GM12878 (cell line): ENCODE measurements at regions not wholly inside any gene's neighbourhood (a gene's known extent, or its start where the extent isn't known, plus 50 kb on each side); places are given as distances from the start of the nearest gene placed in this dataset.

Experiments
- ATAC-seq: fragments of 200-7000 bp; cut with Tn5 transposase; 3 replicates; pipeline ENCODE4 v1.9.1; 2020; ENCODE audit warnings: mild to moderate bottlenecking, moderate library complexity
- BruUV-seq: library from RNA; stranded (reverse); fragments of 400-500 nt; replicated peaks from 2 replicates; lab custom pipeline; 2021; lab: Mats Ljungman, UMichigan
- CTCF ChIA-PET: fragments of 300-600 bp; sonication (Branson Sonifier 250); formaldehyde crosslinking; extraction: SDS; loops from one replicate; lab custom pipeline; 2021; ENCODE audit warnings: inconsistent platforms; lab: Yijun Ruan, JAX
- POLR2A ChIA-PET: fragments of 350-600 bp; formaldehyde crosslinking; extraction: SDS; loops from one replicate; lab custom pipeline; 2021; ENCODE audit warnings: inconsistent platforms; lab: Charles Lee
- RAD21 ChIA-PET: fragments of 300-600 bp; sonication (Branson Sonifier 250); formaldehyde crosslinking; loops from one replicate; lab custom pipeline; 2023; ENCODE audit warnings: antibody characterized with exemption; ENCODE audit not compliant: unreplicated experiment; lab: Charles Lee
- SMC1A ChIA-PET: fragments of 300-600 bp; sonication (Branson Sonifier 250); formaldehyde crosslinking; loops from one replicate; lab custom pipeline; 2023; ENCODE audit not compliant: unreplicated experiment, uncharacterized antibody; lab: Charles Lee
- DNase-seq: peaks from one replicate; pipeline ENCODE4 v3.0.0-alpha.2; 2011; ENCODE audit warnings: low read depth, low spot score
- FAIRE-seq: peaks from 3 replicates; lab custom pipeline; 2011; peaks lifted over from hg19 to GRCh38; lab: Jason Lieb, UNC
- H2AFZ ChIP-seq: 2 replicates; pipeline ENCODE4 v1.6.0; 2011; ENCODE audit warnings: low read depth, low read length, control low read depth; ENCODE audit not compliant: control insufficient read depth
- H3K27ac ChIP-seq: 2 replicates; pipeline ENCODE4 v1.5.1; 2011; ENCODE audit warnings: control low read depth; ENCODE audit not compliant: control insufficient read depth, insufficient read depth
- H3K27me3 ChIP-seq, 2 experiments: replicated peaks in 1 of 2; 2 replicates each; pipeline versions ENCODE4 v1.6.0 to v1.6.1; 2011; ENCODE audit warnings: low read length in 1 of 2; ENCODE audit not compliant: control insufficient read depth in 2 of 2, insufficient read depth in 2 of 2
- H3K36me3 ChIP-seq, 2 experiments: 2 replicates each; pipeline ENCODE4 v1.5.1; 2011; ENCODE audit warnings: low read length in 1 of 2; ENCODE audit not compliant: control insufficient read depth in 2 of 2, insufficient read depth in 2 of 2
- H3K4me1 ChIP-seq: 2 replicates; pipeline ENCODE4 v1.6.1; 2011; ENCODE audit warnings: mild to moderate bottlenecking, low read length, moderate library complexity, mixed read lengths; ENCODE audit not compliant: control insufficient read depth, insufficient read depth
- H3K4me2 ChIP-seq: 2 replicates; pipeline ENCODE4 v1.6.0; 2011; ENCODE audit warnings: control low read depth; ENCODE audit not compliant: control insufficient read depth, insufficient read depth
- H3K4me3 ChIP-seq: fragments of 200-600 bp; sonication (generic); 2 replicates; pipeline ENCODE4 v1.5.1; 2016
- H3K79me2 ChIP-seq: 2 replicates; pipeline ENCODE4 v1.6.0; 2011; ENCODE audit warnings: low read length; ENCODE audit not compliant: control insufficient read depth, insufficient read depth
- H3K9ac ChIP-seq: 2 replicates; pipeline ENCODE4 v1.8.0; 2011; ENCODE audit warnings: low read length, control low read depth, mixed read lengths; ENCODE audit not compliant: control insufficient read depth, insufficient read depth
- H3K9me3 ChIP-seq: replicated peaks from 3 replicates; pipeline ENCODE4 v1.5.1; 2011; ENCODE audit warnings: mild to moderate bottlenecking, low read length; ENCODE audit not compliant: control insufficient read depth, insufficient read depth
- H4K20me1 ChIP-seq: 2 replicates; pipeline ENCODE4 v1.6.0; 2011; ENCODE audit not compliant: control insufficient read depth, insufficient read depth
- ASH2L ChIP-seq: fragments of 300-600, 200-600 bp; sonication (generic); IDR thresholded peaks from 2 replicates; pipeline ENCODE4 v1.6.1; 2017; ENCODE audit warnings: low read depth, mild to moderate bottlenecking, borderline replicate concordance
- BHLHE40 ChIP-seq, 2 experiments: fragments of 450-650 bp in 1 of 2; IDR thresholded peaks; 2 replicates each; pipeline ENCODE4 v1.6.1; 2011 to 2017; ENCODE audit warnings: low read depth in 2 of 2, borderline replicate concordance in 1 of 2, improper control_type of control experiment in 1 of 2, low read length in 1 of 2, mild to moderate bottlenecking in 1 of 2
- CREB1 ChIP-seq: IDR thresholded peaks from 2 replicates; pipeline ENCODE4 v1.6.1; 2012; ENCODE audit warnings: low read depth, mild to moderate bottlenecking, inconsistent platforms
- FOXM1 ChIP-seq: IDR thresholded peaks from 2 replicates; pipeline ENCODE4 v1.6.1; 2012; ENCODE audit warnings: low read depth, mild to moderate bottlenecking, inconsistent platforms, low read length, moderate library complexity
- HDGF ChIP-seq: fragments of 450-650 bp; IDR thresholded peaks from 2 replicates; pipeline ENCODE4 v1.6.1; 2016; ENCODE audit warnings: antibody characterized with exemption
- RBBP5 ChIP-seq: fragments of 200-600 bp; sonication (generic); conservative IDR thresholded peaks from 2 replicates; pipeline ENCODE4 v1.6.1; 2016
- SIX5 ChIP-seq: IDR thresholded peaks from 2 replicates; pipeline ENCODE4 v1.6.1; 2011; ENCODE audit warnings: mild to moderate bottlenecking, low read depth, low read length, moderate library complexity; ENCODE audit not compliant: severe bottlenecking
- SUPT20H ChIP-seq: IDR thresholded peaks from 2 replicates; pipeline ENCODE4 v1.6.1; 2011; ENCODE audit warnings: low read depth, mild to moderate bottlenecking, low read length, moderate library complexity, borderline replicate concordance; ENCODE audit not compliant: control insufficient read depth
- SUZ12 ChIP-seq: fragments of 200-600 bp; sonication (generic); IDR thresholded peaks from one replicate; pipeline ENCODE4 v1.6.1; 2018; ENCODE audit warnings: antibody characterized with exemption, mild to moderate bottlenecking; ENCODE audit not compliant: unreplicated experiment
- TAF1 ChIP-seq: IDR thresholded peaks from 2 replicates; pipeline ENCODE4 v1.6.1; 2011; ENCODE audit warnings: mild to moderate bottlenecking, low read depth, low read length, borderline replicate concordance
- WGBS: methylation state at CpG from one replicate; pipeline ENCODE4 v1.1.6; 2016; ENCODE audit warnings: low lambda C conversion rate; ENCODE audit not compliant: insufficient replicate concordance, insufficient coverage; ENCODE audit errors: missing lambda C conversion rate; 5-methylcytosine and 5-hydroxymethylcytosine counted together
- in situ Hi-C: fragments of 300-500 bp; cut with MboI; formaldehyde crosslinking; loops from 9 replicates; pipeline ENCODE4 v1.14.3; 2018; ENCODE audit warnings: mixed read lengths
- intact Hi-C: fragments of 100-400 bp; cut with micrococcal nuclease; formaldehyde crosslinking; loops from one replicate; pipeline ENCODE4 v1.14.2; 2022; ENCODE audit not compliant: unreplicated experiment
- TF ChIP-seq, protein P1 (sequence below): IDR thresholded peaks from 2 replicates; pipeline ENCODE4 v1.6.1; 2011; ENCODE audit warnings: low read depth, mild to moderate bottlenecking, low read length, moderate library complexity, borderline replicate concordance; ENCODE audit errors: extremely low read depth
- TF ChIP-seq, protein P2 (sequence below): fragments of 450-650 bp; IDR thresholded peaks from 2 replicates; pipeline ENCODE4 v1.6.1; 2016; ENCODE audit warnings: mild to moderate bottlenecking
- TF ChIP-seq, protein P3 (sequence below): fragments of 450-650 bp; IDR thresholded peaks from 2 replicates; pipeline ENCODE4 v1.6.1; 2018; ENCODE audit warnings: borderline replicate concordance, mild to moderate bottlenecking; ENCODE audit not compliant: partially characterized antibody
- TF ChIP-seq, protein P4 (sequence below): fragments of 450-650 bp; IDR thresholded peaks from 2 replicates; pipeline ENCODE4 v1.6.1; 2017; ENCODE audit warnings: mild to moderate bottlenecking
- TF ChIP-seq, protein P5 (sequence below): IDR thresholded peaks from 2 replicates; pipeline ENCODE4 v1.6.1; 2011; ENCODE audit warnings: low read depth, low read length, improper control_type of control experiment, borderline replicate concordance

DNA sequence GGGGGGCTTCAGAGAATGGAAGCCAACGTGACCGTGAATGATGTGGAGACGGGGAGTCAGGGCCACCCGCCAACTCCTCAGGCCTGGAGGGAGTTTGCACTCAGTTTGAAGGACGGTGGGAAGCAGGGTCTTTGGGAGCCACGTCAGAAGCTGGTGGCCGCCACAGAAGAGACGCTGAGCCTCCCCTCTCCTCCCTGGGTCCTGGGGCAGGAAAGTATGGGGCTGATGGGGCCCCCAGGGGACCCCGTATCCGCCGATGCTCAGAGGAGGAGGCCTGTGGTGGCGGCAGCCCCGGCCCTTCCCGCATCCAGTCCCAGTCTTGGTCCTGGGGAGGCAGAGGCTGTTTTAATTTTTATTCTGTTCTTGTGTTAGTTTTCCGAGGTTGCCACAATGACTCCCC, 188.6 kb upstream of the C1orf174 start:
- Histone ChIP-seq H3K4me1 (no peaks in the 10 kb centered on the region), H3K79me2 (no peaks in the 10 kb centered on the region), H2AFZ (no peak overlapping the region), H3K27me3 (no peaks in the 10 kb centered on the region), H3K27ac (no peak overlapping the region), H3K9ac (no peak overlapping the region), H3K4me3 (no peak overlapping the region), H3K4me2 (no peak overlapping the region), H3K9me3 (peaks cover 1% of the 10 kb centered on the region; the same call in 2 of the 3 replicates), H3K36me3 (no peaks in the 10 kb centered on the region), H4K20me1 (no peaks in the 10 kb centered on the region)
- CTCF ChIA-PET: no interaction called here
- WGBS: 11% methylated on average over 9 of the region's 15 CpGs
- TF ChIP-seq RBBP5 (no peak), SUPT20H (no peak), SIX5 (no peak), TAF1 (no peak), CREB1 (no peak), HDGF (no peak), BHLHE40 (IDR thresholded peaks at IDR 0.05; ENCODE audit: borderline replicate concordance in 1 of 2, low read depth in 2 of 2, low read length in 1 of 2) (no peak), SUZ12 (no peak), FOXM1 (no peak), ASH2L (no peak)
- TF ChIP-seq, protein P1, sequence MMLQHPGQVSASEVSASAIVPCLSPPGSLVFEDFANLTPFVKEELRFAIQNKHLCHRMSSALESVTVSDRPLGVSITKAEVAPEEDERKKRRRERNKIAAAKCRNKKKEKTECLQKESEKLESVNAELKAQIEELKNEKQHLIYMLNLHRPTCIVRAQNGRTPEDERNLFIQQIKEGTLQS: no peak
- TF ChIP-seq, protein P2, sequence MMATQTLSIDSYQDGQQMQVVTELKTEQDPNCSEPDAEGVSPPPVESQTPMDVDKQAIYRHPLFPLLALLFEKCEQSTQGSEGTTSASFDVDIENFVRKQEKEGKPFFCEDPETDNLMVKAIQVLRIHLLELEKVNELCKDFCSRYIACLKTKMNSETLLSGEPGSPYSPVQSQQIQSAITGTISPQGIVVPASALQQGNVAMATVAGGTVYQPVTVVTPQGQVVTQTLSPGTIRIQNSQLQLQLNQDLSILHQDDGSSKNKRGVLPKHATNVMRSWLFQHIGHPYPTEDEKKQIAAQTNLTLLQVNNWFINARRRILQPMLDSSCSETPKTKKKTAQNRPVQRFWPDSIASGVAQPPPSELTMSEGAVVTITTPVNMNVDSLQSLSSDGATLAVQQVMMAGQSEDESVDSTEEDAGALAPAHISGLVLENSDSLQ: no peak
- TF ChIP-seq, protein P3, sequence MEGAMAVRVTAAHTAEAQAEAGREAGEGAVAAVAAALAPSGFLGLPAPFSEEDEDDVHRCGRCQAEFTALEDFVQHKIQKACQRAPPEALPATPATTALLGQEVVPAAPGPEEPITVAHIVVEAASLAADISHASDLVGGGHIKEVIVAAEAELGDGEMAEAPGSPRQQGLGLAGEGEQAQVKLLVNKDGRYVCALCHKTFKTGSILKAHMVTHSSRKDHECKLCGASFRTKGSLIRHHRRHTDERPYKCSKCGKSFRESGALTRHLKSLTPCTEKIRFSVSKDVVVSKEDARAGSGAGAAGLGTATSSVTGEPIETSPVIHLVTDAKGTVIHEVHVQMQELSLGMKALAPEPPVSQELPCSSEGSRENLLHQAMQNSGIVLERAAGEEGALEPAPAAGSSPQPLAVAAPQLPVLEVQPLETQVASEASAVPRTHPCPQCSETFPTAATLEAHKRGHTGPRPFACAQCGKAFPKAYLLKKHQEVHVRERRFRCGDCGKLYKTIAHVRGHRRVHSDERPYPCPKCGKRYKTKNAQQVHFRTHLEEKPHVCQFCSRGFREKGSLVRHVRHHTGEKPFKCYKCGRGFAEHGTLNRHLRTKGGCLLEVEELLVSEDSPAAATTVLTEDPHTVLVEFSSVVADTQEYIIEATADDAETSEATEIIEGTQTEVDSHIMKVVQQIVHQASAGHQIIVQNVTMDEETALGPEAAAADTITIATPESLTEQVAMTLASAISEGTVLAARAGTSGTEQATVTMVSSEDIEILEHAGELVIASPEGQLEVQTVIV: no peak
- TF ChIP-seq, protein P4, sequence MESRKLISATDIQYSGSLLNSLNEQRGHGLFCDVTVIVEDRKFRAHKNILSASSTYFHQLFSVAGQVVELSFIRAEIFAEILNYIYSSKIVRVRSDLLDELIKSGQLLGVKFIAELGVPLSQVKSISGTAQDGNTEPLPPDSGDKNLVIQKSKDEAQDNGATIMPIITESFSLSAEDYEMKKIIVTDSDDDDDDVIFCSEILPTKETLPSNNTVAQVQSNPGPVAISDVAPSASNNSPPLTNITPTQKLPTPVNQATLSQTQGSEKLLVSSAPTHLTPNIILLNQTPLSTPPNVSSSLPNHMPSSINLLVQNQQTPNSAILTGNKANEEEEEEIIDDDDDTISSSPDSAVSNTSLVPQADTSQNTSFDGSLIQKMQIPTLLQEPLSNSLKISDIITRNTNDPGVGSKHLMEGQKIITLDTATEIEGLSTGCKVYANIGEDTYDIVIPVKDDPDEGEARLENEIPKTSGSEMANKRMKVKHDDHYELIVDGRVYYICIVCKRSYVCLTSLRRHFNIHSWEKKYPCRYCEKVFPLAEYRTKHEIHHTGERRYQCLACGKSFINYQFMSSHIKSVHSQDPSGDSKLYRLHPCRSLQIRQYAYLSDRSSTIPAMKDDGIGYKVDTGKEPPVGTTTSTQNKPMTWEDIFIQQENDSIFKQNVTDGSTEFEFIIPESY: no peak
- TF ChIP-seq, protein P5, sequence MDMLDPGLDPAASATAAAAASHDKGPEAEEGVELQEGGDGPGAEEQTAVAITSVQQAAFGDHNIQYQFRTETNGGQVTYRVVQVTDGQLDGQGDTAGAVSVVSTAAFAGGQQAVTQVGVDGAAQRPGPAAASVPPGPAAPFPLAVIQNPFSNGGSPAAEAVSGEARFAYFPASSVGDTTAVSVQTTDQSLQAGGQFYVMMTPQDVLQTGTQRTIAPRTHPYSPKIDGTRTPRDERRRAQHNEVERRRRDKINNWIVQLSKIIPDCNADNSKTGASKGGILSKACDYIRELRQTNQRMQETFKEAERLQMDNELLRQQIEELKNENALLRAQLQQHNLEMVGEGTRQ: no peak
- BruUV-seq: no TSS peak
- in situ Hi-C loops (no loop called here), intact Hi-C loops (no loop called here)
- no peak for ATAC-seq
- no peak for DNase-seq
- POLR2A ChIA-PET: no interaction called here
- RAD21 ChIA-PET: no interaction called here
- SMC1A ChIA-PET: no interaction called here
- no peak for FAIRE-seq
